Mesenchymal stem cell (in vitro differentiated cells and primary cell): ENCODE measurements at regions not wholly inside any gene's neighbourhood (a gene's known extent, or its start where the extent isn't known, plus 50 kb on each side); places are given as distances from the start of the nearest gene placed in this dataset.

ENCODE experiments used
- DNase-seq: peaks from one replicate; pipeline ENCODE4 v3.0.0-alpha.2; 2013
- H2AFZ ChIP-seq: one replicate; pipeline ENCODE4 v1.6.1; 2013; ENCODE audit warnings: low read depth, mild to moderate bottlenecking, control low read depth, inconsistent platforms, low read length, moderate library complexity
- H2AK5ac ChIP-seq: 2 replicates; pipeline ENCODE4 v1.6.1; 2013; ENCODE audit warnings: low read length, moderate library complexity, mild to moderate bottlenecking, inconsistent platforms; ENCODE audit not compliant: severe bottlenecking
- H2BK120ac ChIP-seq: one replicate; pipeline ENCODE4 v1.6.1; 2013; ENCODE audit warnings: low read depth, mild to moderate bottlenecking, inconsistent platforms, low read length, moderate library complexity
- H2BK12ac ChIP-seq, 2 experiments: one replicate each; pipeline ENCODE4 v1.6.1; 2013; ENCODE audit warnings: inconsistent platforms in 2 of 2, low read length in 2 of 2, mild to moderate bottlenecking in 2 of 2, moderate library complexity in 2 of 2, control low read depth in 1 of 2
- H2BK15ac ChIP-seq: one replicate; pipeline ENCODE4 v1.6.1; 2013; ENCODE audit warnings: mild to moderate bottlenecking, low read depth, inconsistent platforms; ENCODE audit not compliant: poor library complexity, severe bottlenecking
- H2BK5ac ChIP-seq: 2 replicates; pipeline ENCODE4 v1.6.1; 2013; ENCODE audit warnings: low read depth, mild to moderate bottlenecking, low read length, control low read depth, inconsistent platforms; ENCODE audit not compliant: poor library complexity, severe bottlenecking
- H3K14ac ChIP-seq, 2 experiments: one replicate each; pipeline ENCODE4 v1.6.1; 2013; ENCODE audit warnings: inconsistent platforms in 2 of 2, low read length in 2 of 2, control low read depth in 1 of 2, mild to moderate bottlenecking in 1 of 2, moderate library complexity in 1 of 2
- H3K18ac ChIP-seq, 2 experiments: one replicate each; pipeline ENCODE4 v1.6.1; 2013; ENCODE audit warnings: inconsistent platforms in 2 of 2, low read length in 2 of 2, control low read depth in 1 of 2, low read depth in 1 of 2, mild to moderate bottlenecking in 1 of 2
- H3K23ac ChIP-seq, 2 experiments: one replicate each; pipeline ENCODE4 v1.6.1; 2013; ENCODE audit warnings: inconsistent platforms in 2 of 2, low read length in 2 of 2, mild to moderate bottlenecking in 2 of 2, moderate library complexity in 2 of 2, control low read depth in 1 of 2
- H3K27ac ChIP-seq: 2 replicates; pipeline ENCODE4 v1.5.1; 2013; ENCODE audit warnings: mild to moderate bottlenecking, moderate library complexity, low read length, control low read depth, inconsistent platforms; ENCODE audit not compliant: poor library complexity, severe bottlenecking
- H3K27me3 ChIP-seq, 2 experiments: 2 replicates each; pipeline versions ENCODE4 v1.6.1 to v1.7.0; 2013; ENCODE audit warnings: low read length in 2 of 2, mild to moderate bottlenecking in 2 of 2, moderate library complexity in 2 of 2, control low read depth in 1 of 2, inconsistent platforms in 1 of 2; ENCODE audit not compliant: control insufficient read depth in 1 of 2, insufficient read depth in 1 of 2
- H3K36me3 ChIP-seq, 2 experiments: 2 replicates each; pipeline versions ENCODE4 v1.6.1 to v1.7.0; 2013; ENCODE audit warnings: low read length in 2 of 2, control low read depth in 1 of 2, inconsistent platforms in 1 of 2, low read depth in 1 of 2, mild to moderate bottlenecking in 1 of 2; ENCODE audit not compliant: insufficient read depth in 2 of 2, control insufficient read depth in 1 of 2
- H3K4ac ChIP-seq, 2 experiments: one replicate each; pipeline ENCODE4 v1.6.1; 2013; ENCODE audit warnings: inconsistent platforms in 2 of 2, low read length in 2 of 2, mild to moderate bottlenecking in 2 of 2, moderate library complexity in 2 of 2, control low read depth in 1 of 2, low read depth in 1 of 2
- H3K4me1 ChIP-seq: 2 replicates; pipeline ENCODE4 v1.6.1; 2013; ENCODE audit warnings: low read depth, low read length, control low read depth; ENCODE audit not compliant: control insufficient read depth, insufficient read depth
- H3K4me2 ChIP-seq: 2 replicates; pipeline ENCODE4 v1.6.1; 2013; ENCODE audit warnings: low read length, mild to moderate bottlenecking, inconsistent platforms; ENCODE audit not compliant: poor library complexity, severe bottlenecking
- H3K4me3 ChIP-seq, 2 experiments: 2 replicates each; pipeline versions ENCODE4 v1.5.1 to v1.7.0; 2013; ENCODE audit warnings: low read length in 2 of 2, mild to moderate bottlenecking in 2 of 2, control low read depth in 1 of 2, low read depth in 1 of 2; ENCODE audit not compliant: insufficient read depth in 1 of 2
- H3K79me1 ChIP-seq: replicated peaks from 2 replicates; pipeline ENCODE4 v1.6.1; 2013; ENCODE audit warnings: mild to moderate bottlenecking, control low read depth, low read length, inconsistent platforms; ENCODE audit not compliant: poor library complexity, severe bottlenecking
- H3K9ac ChIP-seq: 2 replicates; pipeline ENCODE4 v1.7.0; 2013; ENCODE audit warnings: mild to moderate bottlenecking, low read length, moderate library complexity
- H3K9me3 ChIP-seq: 2 replicates; pipeline ENCODE4 v1.7.0; 2013; ENCODE audit warnings: mild to moderate bottlenecking, low read length; ENCODE audit not compliant: control insufficient read depth
- H4K8ac ChIP-seq: one replicate; pipeline ENCODE4 v1.6.1; 2013; ENCODE audit warnings: inconsistent platforms, mild to moderate bottlenecking, low read length, moderate library complexity
- H4K91ac ChIP-seq: one replicate; pipeline ENCODE4 v1.6.1; 2013; ENCODE audit warnings: mild to moderate bottlenecking, low read length, inconsistent platforms
- WGBS: methylation state at CpG from one replicate; pipeline ENCODE4 v1.1.7; 2013; ENCODE audit warnings: mixed read lengths; 5-methylcytosine and 5-hydroxymethylcytosine counted together

- no peaks in the 10 kb centered on the region for H3K27me3 ChIP-seq
- peaks cover 27% of the 10 kb centered on the region for H3K9me3 ChIP-seq
- no peak overlapping the region for H2BK5ac ChIP-seq
- H3K23ac ChIP-seq: no peak overlapping the region
- H4K91ac ChIP-seq: no peak overlapping the region
- no peak overlapping the region for H2AFZ ChIP-seq
- no peak overlapping the region for H3K18ac ChIP-seq
- no peak overlapping the region for H3K4me2 ChIP-seq
- no peak overlapping the region for H2AK5ac ChIP-seq
- H2BK120ac ChIP-seq: no peak overlapping the region
- H3K9ac ChIP-seq: no peak overlapping the region
- no peak overlapping the region for H2BK12ac ChIP-seq
- no peak overlapping the region for H4K8ac ChIP-seq
- H3K36me3 ChIP-seq: no peaks in the 10 kb centered on the region
- no peak overlapping the region for H3K4ac ChIP-seq
- H3K14ac ChIP-seq: no peak overlapping the region
- H2BK15ac ChIP-seq: no peak overlapping the region
- no peaks in the 10 kb centered on the region for H3K4me1 ChIP-seq
- DNase-seq: no peak
- no peak overlapping the region for H3K27ac ChIP-seq
- no peak overlapping the region for H3K4me3 ChIP-seq
- 73% methylated on average over 3 of the region's 3 CpGs for WGBS
- no peaks in the 10 kb centered on the region for H3K79me1 ChIP-seq
Observed at GRCh38 chr3:3586336-3586735, 212.9 kb upstream of the LRRN1 start.

GRCh38 chr3:3579658-3580057 lies 219.6 kb upstream of the LRRN1 start:
- Histone ChIP-seq H3K4me2 (no peak overlapping the region), H3K9me3 (peaks cover 24% of the 10 kb centered on the region), H3K4me1 (no peaks in the 10 kb centered on the region), H3K14ac (no peak overlapping the region), H2BK5ac (no peak overlapping the region), H3K36me3 (no peaks in the 10 kb centered on the region), H2BK15ac (no peak overlapping the region), H3K4me3 (no peak overlapping the region), H3K23ac (no peak overlapping the region), H3K9ac (no peak overlapping the region), H4K8ac (no peak overlapping the region), H3K27me3 (no peaks in the 10 kb centered on the region), H3K27ac (no peak overlapping the region), H3K18ac (no peak overlapping the region), H2AK5ac (no peak overlapping the region), H2BK120ac (no peak overlapping the region), H3K79me1 (no peaks in the 10 kb centered on the region), H4K91ac (no peak overlapping the region), H2AFZ (no peak overlapping the region), H3K4ac (no peak overlapping the region), H2BK12ac (no peak overlapping the region)
- no peak for DNase-seq
- 100% methylated on average over 1 of the region's 2 CpGs for WGBS

GRCh38 chr3:3578718-3579117 lies 220.5 kb upstream of the LRRN1 start:
- Histone ChIP-seq H2BK15ac (no peak overlapping the region), H3K14ac (no peak overlapping the region), H3K4ac (no peak overlapping the region), H4K91ac (no peak overlapping the region), H2AFZ (no peak overlapping the region), H2BK12ac (no peak overlapping the region), H3K27ac (no peak overlapping the region), H3K4me2 (no peak overlapping the region), H3K4me3 (no peak overlapping the region), H3K27me3 (no peaks in the 10 kb centered on the region), H2BK5ac (no peak overlapping the region), H2BK120ac (no peak overlapping the region), H4K8ac (no peak overlapping the region), H3K9me3 (peaks cover 17% of the 10 kb centered on the region), H3K4me1 (no peaks in the 10 kb centered on the region), H3K9ac (no peak overlapping the region), H3K79me1 (no peaks in the 10 kb centered on the region), H3K23ac (no peak overlapping the region), H3K36me3 (no peaks in the 10 kb centered on the region), H3K18ac (no peak overlapping the region), H2AK5ac (no peak overlapping the region)
- DNase-seq: no peak
- 84% methylated on average over 3 of the region's 4 CpGs for WGBS

- Histone ChIP-seq H3K9ac (no peak overlapping the region), H2BK120ac (no peak overlapping the region), H3K4me3 (no peak overlapping the region), H3K4me2 (no peak overlapping the region), H2BK5ac (no peak overlapping the region), H2BK15ac (no peak overlapping the region), H3K4ac (no peak overlapping the region), H4K8ac (no peak overlapping the region), H3K14ac (no peak overlapping the region), H3K9me3 (peaks cover 15% of the 10 kb centered on the region), H3K4me1 (no peaks in the 10 kb centered on the region), H3K18ac (no peak overlapping the region), H2AFZ (no peak overlapping the region), H3K27me3 (no peaks in the 10 kb centered on the region), H3K27ac (no peak overlapping the region), H3K36me3 (no peaks in the 10 kb centered on the region), H4K91ac (no peak overlapping the region), H3K79me1 (no peaks in the 10 kb centered on the region), H2BK12ac (no peak overlapping the region), H2AK5ac (no peak overlapping the region), H3K23ac (no peak overlapping the region)
- no peak for DNase-seq
- WGBS: 88% methylated on average over 13 of the region's 13 CpGs
Observed at GRCh38 chr3:3577823-3578222, 221.4 kb upstream of the LRRN1 start.
